A172 (cell line): ENCODE measurements at regions not wholly inside any gene's neighbourhood (a gene's known extent, or its start where the extent isn't known, plus 50 kb on each side); places are given as distances from the start of the nearest gene placed in this dataset.

Experiments
- DNase-seq: peaks from one replicate; pipeline ENCODE4 v3.0.0-alpha.2; 2015; ENCODE audit warnings: low spot score

GRCh38 chr2:23286758-23287704, 97.9 kb upstream of the KLHL29 start:
- peak; percentile 40 for DNase-seq

- no peak for DNase-seq
These were observed 95.3 kb upstream of the KLHL29 start for GRCh38 chr2:23289671-23290070.

GRCh38 chr2:23291239-23291638, 93.7 kb upstream of the KLHL29 start:
- no peak for DNase-seq

- no peak for DNase-seq
These were observed 93.0 kb upstream of the KLHL29 start for GRCh38 chr2:23292024-23292423.

GRCh38 chr2:23293063-23293462, 91.9 kb upstream of the KLHL29 start:
- DNase-seq = peak; percentile 40

- no peak for DNase-seq
These were observed 91.2 kb upstream of the KLHL29 start for GRCh38 chr2:23293731-23294130.

- no peak for DNase-seq
These were observed 90.7 kb upstream of the KLHL29 start for GRCh38 chr2:23294238-23294637.

- no peak for DNase-seq
These were observed 88.3 kb upstream of the KLHL29 start for GRCh38 chr2:23296691-23297090.

- DNase-seq = no peak
These were observed 87.9 kb upstream of the KLHL29 start for GRCh38 chr2:23297112-23297511.

- DNase-seq = no peak
These were observed 86.4 kb upstream of the KLHL29 start for GRCh38 chr2:23298551-23298950.

GRCh38 chr2:23299476-23300195, 85.3 kb upstream of the KLHL29 start:
- no peak for DNase-seq

- DNase-seq = no peak
These were observed 83.8 kb upstream of the KLHL29 start for GRCh38 chr2:23301136-23301535.

- no peak for DNase-seq
These were observed 82.4 kb upstream of the KLHL29 start for GRCh38 chr2:23302591-23302990.

GRCh38 chr2:23306401-23306800, 78.6 kb upstream of the KLHL29 start:
- no peak for DNase-seq

GRCh38 chr2:23311186-23311585, 73.8 kb upstream of the KLHL29 start:
- no peak for DNase-seq

- DNase-seq = no peak
These were observed 71.9 kb upstream of the KLHL29 start for GRCh38 chr2:23312996-23313606.

- DNase-seq = no peak
These were observed 70.3 kb upstream of the KLHL29 start for GRCh38 chr2:23314687-23315086.

- DNase-seq = no peak
These were observed 64.9 kb upstream of the KLHL29 start for GRCh38 chr2:23320058-23320457.

- no peak for DNase-seq
These were observed 63.2 kb upstream of the KLHL29 start for GRCh38 chr2:23321751-23322150.

- no peak for DNase-seq
These were observed 62.3 kb upstream of the KLHL29 start for GRCh38 chr2:23322567-23323197.

- no peak for DNase-seq
These were observed 61.6 kb upstream of the KLHL29 start for GRCh38 chr2:23323198-23323916.
